GM19035 (cell line): ENCODE measurements at regions not wholly inside any gene's neighbourhood (a gene's known extent, or its start where the extent isn't known, plus 50 kb on each side); places are given as distances from the start of the nearest gene placed in this dataset.
"Not testable (repeated sequence)": the region's sequence is repeated elsewhere in the genome, so short reads cannot be mapped to it uniquely, and the experiment has no call there.

ENCODE experiments used
- ATAC-seq: cut with Tn5 transposase; IDR thresholded peaks from one replicate; pipeline ENCODE4 v1.9.1; 2021; ENCODE audit not compliant: unreplicated experiment

GRCh38 chrX:63581906-63582305 is 203.1 kb downstream of the ARHGEF9 start:
- ATAC-seq = no peak

- ATAC-seq = no peak
Measured at GRCh38 chrX:63581398-63581797, 203.6 kb downstream of the ARHGEF9 start.

DNA sequence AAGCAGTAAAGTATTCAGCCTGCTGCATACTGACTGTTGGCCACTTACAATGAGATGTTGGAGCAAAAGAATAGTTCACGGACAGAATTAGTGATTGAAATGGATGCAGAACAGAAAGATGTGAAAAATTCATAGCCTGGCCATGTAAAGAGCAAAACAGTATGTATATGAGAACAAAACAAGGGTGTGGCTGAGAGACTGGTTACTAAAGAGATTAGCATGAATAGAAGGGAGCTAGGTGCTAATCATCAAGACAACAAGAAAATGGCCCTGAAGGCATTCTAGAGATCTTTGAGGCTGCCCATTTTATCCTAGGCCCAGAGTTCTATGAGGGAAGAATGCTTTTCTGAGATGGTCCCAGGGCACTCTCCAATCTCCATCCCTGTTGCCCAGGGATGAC is 208.5 kb downstream of the ARHGEF9 start:
- ATAC-seq = no peak

- ATAC-seq = not testable (repeated sequence)
Measured at GRCh38 chrX:63575700-63576099, 209.3 kb downstream of the ARHGEF9 start.

DNA sequence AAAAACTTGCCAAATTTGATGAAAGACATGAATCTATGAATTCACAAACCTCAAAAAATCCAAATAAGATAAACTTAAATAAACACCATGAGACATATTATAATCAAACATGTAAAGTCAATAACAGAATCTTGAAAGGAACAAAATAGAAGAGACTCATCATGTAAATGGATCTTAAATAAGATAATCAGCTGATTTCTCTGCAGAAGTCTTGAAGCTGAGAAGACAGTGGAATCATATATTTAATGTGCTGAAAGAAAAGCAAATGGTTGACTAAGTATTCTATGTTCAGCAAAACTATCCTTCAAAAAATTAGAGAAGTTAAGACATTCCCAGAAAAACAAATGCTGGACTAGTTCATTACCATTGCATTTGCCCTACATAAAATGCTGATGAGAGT is 215.7 kb upstream of the SPIN4 start:
- ATAC-seq = no peak

DNA sequence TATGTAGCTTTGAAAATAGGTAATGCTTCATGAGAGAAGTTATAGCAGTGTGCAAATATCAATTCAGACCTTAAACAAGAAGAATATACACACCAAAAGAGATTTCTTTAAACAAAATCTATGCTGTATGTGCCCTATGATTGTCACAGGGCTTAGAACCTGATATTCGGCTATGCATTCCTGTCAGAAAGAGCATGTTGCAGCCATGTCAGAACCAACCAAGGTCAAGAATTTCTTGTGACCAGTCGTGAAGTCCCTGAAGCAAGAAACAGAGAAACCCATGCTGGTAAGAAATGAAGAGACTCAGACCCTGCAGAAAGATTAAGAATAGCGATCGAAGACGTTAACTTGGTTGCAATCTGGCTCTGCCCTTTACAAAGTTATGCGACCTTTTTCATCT is 210.3 kb upstream of the SPIN4 start:
- ATAC-seq = no peak

DNA sequence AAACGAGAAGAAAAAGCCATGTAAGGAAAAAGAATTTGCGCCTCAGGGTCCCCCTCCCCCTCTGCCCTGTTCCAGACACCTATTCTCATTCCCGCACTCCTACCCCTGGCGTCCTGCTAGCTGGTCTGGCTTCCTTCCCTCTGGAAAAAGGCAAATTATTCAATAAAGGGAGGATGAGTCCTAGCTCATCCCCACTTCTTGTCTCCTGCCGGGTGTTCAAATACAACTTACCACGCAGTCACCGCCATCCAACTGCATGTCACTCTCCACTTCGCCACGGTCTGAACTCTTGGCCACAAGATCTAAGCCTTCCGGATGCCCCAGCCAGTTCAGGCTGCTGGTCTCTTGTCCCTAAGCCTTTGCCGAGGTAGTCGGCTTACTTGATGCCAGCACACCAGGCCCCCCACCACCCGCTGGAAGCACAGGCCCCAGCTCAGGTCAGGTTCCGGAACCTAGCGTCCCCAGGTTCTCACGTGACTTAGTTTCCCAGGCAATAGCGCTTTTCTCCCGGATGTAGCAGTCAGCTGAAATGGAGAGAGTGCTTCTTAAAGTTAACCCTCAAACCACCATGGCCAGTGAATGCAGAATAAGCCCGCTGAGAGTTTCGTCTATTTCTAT is 209.6 kb upstream of the SPIN4 start:
- peak; percentile 98 for ATAC-seq

DNA sequence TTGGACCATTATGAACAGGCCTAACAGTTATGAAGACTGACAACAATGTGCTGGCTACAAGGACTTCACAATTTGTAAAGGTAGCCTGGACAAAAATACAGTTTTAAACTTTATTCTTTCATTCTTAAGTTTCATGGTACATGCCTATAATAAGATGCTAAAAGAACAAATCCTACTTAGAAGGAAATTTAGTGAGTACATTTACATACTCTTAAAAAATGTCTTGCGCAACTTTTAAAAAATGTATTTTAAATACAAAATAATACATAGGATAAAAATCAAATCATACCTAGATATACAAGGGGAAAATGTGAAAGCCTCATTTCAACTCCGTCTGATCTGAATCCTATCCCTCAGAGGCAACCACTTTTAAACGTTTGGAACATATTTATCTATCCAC is 200.7 kb upstream of the SPIN4 start:
- no peak for ATAC-seq

- ATAC-seq = no peak
Measured at GRCh38 chrX:63530654-63531053, 179.5 kb upstream of the SPIN4 start.

- ATAC-seq = no peak
Measured at GRCh38 chrX:63529961-63530360, 178.8 kb upstream of the SPIN4 start.

DNA sequence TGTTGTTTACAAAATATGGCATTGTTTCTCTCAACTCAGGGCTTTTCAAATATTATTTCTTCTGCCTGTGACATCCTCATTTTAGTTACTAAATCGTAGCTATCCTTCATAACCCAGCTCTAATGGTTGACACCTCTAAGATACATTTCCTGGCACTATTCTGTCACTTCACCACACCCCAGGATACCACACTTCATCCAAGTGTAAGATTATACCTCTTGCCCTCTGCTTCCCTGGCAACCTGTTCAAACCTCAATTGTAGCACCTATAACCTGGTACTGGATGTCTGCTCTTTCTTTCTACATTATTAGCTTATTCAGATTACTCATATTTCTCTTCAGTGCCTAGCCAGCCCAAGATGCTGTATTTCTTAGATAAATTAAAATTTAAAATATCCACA is 175.7 kb upstream of the SPIN4 start:
- no peak for ATAC-seq

GRCh38 chrX:63525491-63525890 is 174.4 kb upstream of the SPIN4 start:
- ATAC-seq = no peak

DNA sequence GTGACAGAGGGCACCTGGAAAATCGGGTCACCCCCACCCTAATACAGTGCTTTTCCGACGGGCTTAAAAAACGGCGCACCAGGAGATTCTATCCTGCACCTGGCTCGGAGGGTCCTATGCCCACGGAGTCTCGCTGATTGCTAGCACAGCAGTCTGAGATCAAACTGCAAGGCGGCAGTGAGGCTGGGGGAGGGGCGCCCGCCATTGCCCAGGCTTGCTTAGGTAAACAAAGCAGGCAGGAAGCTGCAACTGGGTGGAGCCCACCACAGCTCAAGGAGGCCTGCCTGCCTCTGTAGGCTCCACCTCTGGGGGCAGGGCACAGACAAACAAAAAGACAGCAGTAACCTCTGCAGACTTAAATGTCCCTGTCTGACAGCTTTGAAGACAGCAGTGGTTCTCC is 168.2 kb upstream of the SPIN4 start:
- ATAC-seq = not testable (repeated sequence)

- ATAC-seq = no peak
Measured at GRCh38 chrX:63514569-63515080, 163.5 kb upstream of the SPIN4 start.

- no peak for ATAC-seq
Measured at GRCh38 chrX:63513825-63514568, 162.9 kb upstream of the SPIN4 start.

DNA sequence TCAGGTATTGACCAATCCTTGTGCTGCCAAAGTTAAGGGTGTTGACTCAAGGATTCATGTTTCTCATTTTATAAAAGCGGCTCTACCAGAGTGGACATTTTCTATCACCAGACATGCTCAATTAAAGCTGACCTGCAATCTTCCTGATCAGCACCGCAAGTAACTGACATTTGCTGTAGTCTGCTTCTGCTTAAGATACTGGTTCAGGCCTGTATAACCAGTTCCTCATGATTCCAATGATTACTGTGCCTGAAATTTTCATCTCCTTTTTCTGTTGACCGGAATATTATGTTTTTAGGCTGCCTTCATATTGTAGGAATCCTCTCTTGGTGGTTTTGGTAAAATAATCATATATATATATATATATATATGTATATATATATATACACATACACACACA is 160.2 kb upstream of the SPIN4 start:
- ATAC-seq = no peak

- no peak for ATAC-seq
Measured at GRCh38 chrX:63508668-63509067, 157.5 kb upstream of the SPIN4 start.

- ATAC-seq = no peak
Measured at GRCh38 chrX:63506320-63506719, 155.2 kb upstream of the SPIN4 start.

GRCh38 chrX:63503541-63503940 is 152.4 kb upstream of the SPIN4 start:
- ATAC-seq = no peak

- no peak for ATAC-seq
Measured at GRCh38 chrX:63488546-63489373, 137.6 kb upstream of the SPIN4 start.

DNA sequence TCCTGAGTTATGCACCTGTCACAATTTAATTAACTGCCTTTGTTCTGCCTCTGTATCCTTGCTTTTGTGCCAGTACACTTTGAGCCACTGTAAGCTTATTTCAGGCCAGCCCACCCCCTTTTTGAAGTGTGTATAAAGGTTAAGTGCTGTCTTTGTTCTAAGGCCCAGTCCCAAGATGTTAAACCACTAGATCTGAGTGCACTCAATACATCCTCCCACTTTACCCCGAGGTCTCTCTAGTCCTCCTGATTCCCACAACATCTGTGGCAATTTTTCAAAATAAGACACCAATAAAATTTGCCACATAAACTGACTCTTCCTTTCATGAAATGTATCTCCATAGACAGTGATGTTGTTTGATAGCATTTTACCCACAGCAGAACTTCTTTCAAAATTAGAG is 124.1 kb upstream of the SPIN4 start:
- no peak for ATAC-seq

DNA sequence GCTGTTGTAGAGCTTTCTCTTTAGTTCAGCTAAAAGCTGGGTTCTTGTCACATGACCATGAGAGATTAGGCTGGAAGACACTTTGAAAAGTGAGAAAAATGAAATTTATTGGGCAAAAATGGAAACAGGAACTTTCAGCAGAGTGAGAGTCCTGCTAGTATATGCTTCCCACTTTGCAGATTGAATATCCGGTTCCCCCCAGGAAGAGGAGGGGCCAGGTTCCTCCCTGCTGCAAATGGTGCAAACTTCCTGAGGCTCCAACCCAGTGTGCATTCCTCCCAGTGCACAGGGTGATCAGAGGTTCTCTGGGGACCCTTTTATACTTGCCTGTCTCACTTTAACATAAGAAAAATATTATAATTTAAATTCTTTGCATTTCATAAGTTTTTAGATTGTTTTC is 119.9 kb upstream of the SPIN4 start:
- ATAC-seq = no peak
